Activated B cell treated with CpG ODN at 0.5 μM for 24 hours (primary cell): ENCODE measurements at regions not wholly inside any gene's neighbourhood (a gene's known extent, or its start where the extent isn't known, plus 50 kb on each side); places are given as distances from the start of the nearest gene placed in this dataset.
"Not testable (repeated sequence)": the region's sequence is repeated elsewhere in the genome, so short reads cannot be mapped to it uniquely, and the experiment has no call there.

ENCODE experiments used
- ATAC-seq: fragments of 200-7000 bp; cut with Tn5 transposase; one replicate; pipeline ENCODE4 v1.10.0; 2021; ENCODE audit warnings: low read depth, mild to moderate bottlenecking, moderate library complexity
- CTCF ChIA-PET: fragments of 350-600 bp; sonication (Branson Sonifier 250); formaldehyde crosslinking; loops from one replicate; lab custom pipeline; 2021; ENCODE audit warnings: antibody characterized with exemption; lab: Charles Lee
- POLR2A ChIA-PET: fragments of 350-600 bp; sonication (Branson Sonifier 250); formaldehyde crosslinking; loops from one replicate; lab custom pipeline; 2021; ENCODE audit warnings: antibody characterized with exemption; lab: Charles Lee
- DNase-seq: peaks from one replicate; pipeline ENCODE4 v3.0.0; 2022
- H3K27ac Mint-ChIP-seq: one replicate; pipeline ENCODE4 v1.8.0; 2020; ENCODE audit warnings: mixed read lengths
- H3K27me3 Mint-ChIP-seq: one replicate; pipeline ENCODE4 v1.8.0; 2021; ENCODE audit warnings: mixed read lengths
- H3K36me3 Mint-ChIP-seq: one replicate; pipeline ENCODE4 v1.8.0; 2021; ENCODE audit warnings: low read depth, mixed read lengths
- H3K4me1 Mint-ChIP-seq: one replicate; pipeline ENCODE4 v1.8.0; 2021; ENCODE audit warnings: mixed read lengths
- H3K4me3 Mint-ChIP-seq: one replicate; pipeline ENCODE4 v1.8.0; 2020; ENCODE audit warnings: mild to moderate bottlenecking, mixed read lengths
- H3K9me3 Mint-ChIP-seq: one replicate; pipeline ENCODE4 v1.8.0; 2020; ENCODE audit warnings: mixed read lengths
- CTCF ChIP-seq: fragments of 200-600 bp; IDR thresholded peaks from one replicate; pipeline ENCODE4 v1.8.0; 2022; ENCODE audit warnings: antibody characterized with exemption, mild to moderate bottlenecking
- intact Hi-C: fragments of 100-400 bp; cut with micrococcal nuclease; formaldehyde crosslinking; loops from one replicate; pipeline ENCODE4 v1.15.1; 2024

GRCh38 chr10:18949391-18949790 is 99.2 kb upstream of the MALRD1 start:
- no peak overlapping the region for H3K27ac Mint-ChIP-seq
- peaks cover 4% of the 10 kb centered on the region for H3K9me3 Mint-ChIP-seq
- POLR2A ChIA-PET: no interaction called here
- ATAC-seq (no peak), DNase-seq (no peak)
- TF ChIP-seq CTCF: no peak
- no peaks in the 10 kb centered on the region for H3K4me1 Mint-ChIP-seq
- H3K36me3 Mint-ChIP-seq: no peaks in the 10 kb centered on the region
- CTCF ChIA-PET: no interaction called here
- H3K4me3 Mint-ChIP-seq: no peak overlapping the region
- no peaks in the 10 kb centered on the region for H3K27me3 Mint-ChIP-seq
- intact Hi-C loops: no loop called here

- ATAC-seq, POLR2A ChIA-PET, DNase-seq, H3K9me3 Mint-ChIP-seq, H3K27ac Mint-ChIP-seq, H3K4me3 Mint-ChIP-seq, H3K4me1 Mint-ChIP-seq, H3K36me3 Mint-ChIP-seq, intact Hi-C loops, H3K27me3 Mint-ChIP-seq, CTCF ChIA-PET: not testable (repeated sequence)
Measured at GRCh38 chr10:18951072-18951823, 97.4 kb upstream of the MALRD1 start.

DNA sequence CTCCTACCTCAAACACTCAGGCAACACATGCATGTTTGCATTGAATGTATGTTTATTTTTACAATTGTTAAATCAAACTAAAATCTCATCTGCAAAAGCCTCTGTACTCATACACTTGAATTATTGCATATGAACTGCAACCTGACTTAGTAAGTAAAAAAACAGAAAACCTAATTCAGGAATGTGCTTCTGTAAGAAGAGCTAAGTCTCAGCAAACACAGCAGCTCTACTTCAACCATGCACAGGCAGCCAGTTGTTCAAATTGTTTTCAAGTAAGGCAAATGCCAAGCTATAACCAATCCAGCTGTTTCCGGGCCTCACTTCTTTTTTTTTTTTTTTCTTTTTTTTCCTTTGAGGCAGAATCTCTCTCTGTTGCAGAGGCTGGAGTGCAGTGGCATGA is 93.5 kb upstream of the MALRD1 start:
- TF ChIP-seq CTCF: no peak

GRCh38 chr10:18959369-18959768 is 89.2 kb upstream of the MALRD1 start:
- intact Hi-C loops: no loop called here
- TF ChIP-seq CTCF: no peak
- Mint-ChIP-seq H3K36me3 (no peaks in the 10 kb centered on the region), H3K27me3 (no peaks in the 10 kb centered on the region), H3K27ac (no peak overlapping the region), H3K4me3 (no peak overlapping the region), H3K4me1 (no peaks in the 10 kb centered on the region), H3K9me3 (peaks cover 3% of the 10 kb centered on the region)
- DNase-seq: no peak
- POLR2A ChIA-PET: no interaction called here
- CTCF ChIA-PET: no interaction called here
- ATAC-seq: no peak

More for the DNA sequence above, 93.5 kb upstream of the MALRD1 start:
- H3K36me3 Mint-ChIP-seq: no peaks in the 10 kb centered on the region
- intact Hi-C loops: no loop called here
- no peak overlapping the region for H3K27ac Mint-ChIP-seq
- DNase-seq (no peak), ATAC-seq (no peak)
- ChIA-PET POLR2A (no interaction called here), CTCF (no interaction called here)
- H3K27me3 Mint-ChIP-seq: no peaks in the 10 kb centered on the region
- no peak overlapping the region for H3K4me3 Mint-ChIP-seq
- H3K4me1 Mint-ChIP-seq: no peaks in the 10 kb centered on the region
- no peaks in the 10 kb centered on the region for H3K9me3 Mint-ChIP-seq

GRCh38 chr10:18960466-18961079 is 88.0 kb upstream of the MALRD1 start:
- H3K36me3 Mint-ChIP-seq: no peaks in the 10 kb centered on the region
- intact Hi-C loops: no loop called here
- no peaks in the 10 kb centered on the region for H3K27me3 Mint-ChIP-seq
- no peaks in the 10 kb centered on the region for H3K4me1 Mint-ChIP-seq
- ChIA-PET CTCF (no interaction called here), POLR2A (no interaction called here)
- ATAC-seq: no peak
- no peak overlapping the region for H3K4me3 Mint-ChIP-seq
- H3K9me3 Mint-ChIP-seq: peaks cover 3% of the 10 kb centered on the region
- no peak for DNase-seq
- H3K27ac Mint-ChIP-seq: no peak overlapping the region
- TF ChIP-seq CTCF: no peak
